GM19438 (cell line): ENCODE measurements at regions not wholly inside any gene's neighbourhood (a gene's known extent, or its start where the extent isn't known, plus 50 kb on each side); places are given as distances from the start of the nearest gene placed in this dataset.
"Not testable (repeated sequence)": the region's sequence is repeated elsewhere in the genome, so short reads cannot be mapped to it uniquely, and the experiment has no call there.

ENCODE experiments used
- ATAC-seq: cut with Tn5 transposase; IDR thresholded peaks from one replicate; pipeline ENCODE4 v1.9.1; 2021; ENCODE audit warnings: low read depth; ENCODE audit not compliant: unreplicated experiment

DNA sequence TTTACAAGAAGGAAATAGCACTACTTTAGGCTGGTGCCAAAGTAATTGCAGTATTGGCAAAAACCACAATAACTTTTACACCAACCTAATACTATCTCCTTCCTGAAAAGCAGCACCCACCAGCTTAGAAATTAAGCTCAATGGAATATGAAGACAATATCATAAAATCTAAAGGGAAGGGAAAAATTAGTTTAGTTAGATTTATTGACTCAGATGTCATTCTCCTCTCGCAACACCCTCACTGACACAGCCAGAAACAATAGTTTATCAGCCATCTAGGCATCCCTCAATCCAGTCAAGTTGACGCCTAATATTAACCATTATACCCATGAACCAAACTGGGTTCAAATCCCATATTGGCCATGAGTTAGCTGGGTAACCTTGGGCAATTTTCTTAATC, 820.4 kb upstream of the EPHA5 start:
- no peak for ATAC-seq

DNA sequence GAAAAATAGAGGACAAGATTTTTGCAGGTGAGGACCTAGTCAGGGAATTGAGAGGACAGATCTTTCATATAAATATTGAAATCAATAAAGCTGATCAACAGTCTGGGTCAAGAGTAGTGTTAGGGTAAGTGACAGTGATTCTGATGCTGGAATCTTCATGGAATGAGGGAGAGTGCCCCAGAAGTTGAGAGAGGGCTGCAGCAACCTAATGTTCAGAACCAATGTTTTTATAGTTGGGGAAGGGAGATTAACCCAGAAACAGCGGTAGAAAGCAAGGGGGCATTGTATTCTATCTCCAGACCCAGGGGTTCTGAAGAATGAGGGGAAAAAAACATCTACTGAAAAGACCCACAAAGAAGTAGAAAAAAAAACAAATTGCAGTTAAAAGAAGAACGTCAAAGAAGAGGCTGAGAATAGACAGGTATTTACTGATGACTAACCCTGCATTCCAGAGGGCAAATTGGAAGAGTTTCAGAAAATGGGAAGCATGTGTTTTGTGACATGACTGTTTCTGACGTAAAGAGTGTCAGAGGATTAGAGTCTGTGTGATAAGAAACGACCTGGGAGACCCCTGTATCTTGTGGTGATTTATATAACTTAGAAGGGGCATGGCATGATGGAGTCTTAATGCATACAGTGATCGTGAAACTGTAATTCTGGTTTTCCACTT, 819.6 kb upstream of the EPHA5 start:
- ATAC-seq = no peak

DNA sequence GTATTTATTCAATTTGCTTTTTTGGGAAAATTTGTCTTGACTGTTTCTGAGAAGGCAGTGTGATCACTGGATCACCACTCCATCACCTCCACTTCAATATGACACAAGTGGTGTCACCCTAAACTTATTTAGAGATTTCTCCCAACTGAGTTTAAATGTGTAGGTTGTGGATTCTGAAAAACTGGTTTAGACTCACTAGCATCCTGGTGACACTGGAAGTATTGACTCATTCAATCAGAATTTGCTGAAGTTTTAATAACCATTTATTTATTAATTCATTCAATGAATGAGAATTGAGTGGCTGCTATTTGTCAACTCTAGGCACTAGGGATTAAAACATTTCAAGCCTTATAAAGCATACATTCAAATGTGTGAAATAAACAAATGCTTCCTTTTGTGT, 819.1 kb upstream of the EPHA5 start:
- ATAC-seq = no peak

DNA sequence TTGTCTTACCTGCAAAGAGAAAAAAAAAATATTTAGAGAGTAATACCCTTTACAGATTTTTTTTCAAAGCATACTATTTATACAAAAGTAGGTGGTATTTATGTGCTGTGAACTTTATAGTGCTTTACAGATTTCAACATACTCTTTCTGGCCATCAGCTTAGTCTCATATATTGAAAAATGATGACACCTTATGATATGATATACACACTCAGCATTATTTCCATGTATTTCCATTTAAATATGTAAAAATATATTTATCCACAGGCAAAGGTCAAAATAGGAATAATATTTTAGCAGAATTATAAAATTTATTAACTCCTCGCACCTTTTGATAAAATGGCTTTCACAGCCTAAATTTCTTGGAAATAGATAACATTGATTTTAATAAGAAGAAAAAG, 815.8 kb upstream of the EPHA5 start:
- no peak for ATAC-seq

DNA sequence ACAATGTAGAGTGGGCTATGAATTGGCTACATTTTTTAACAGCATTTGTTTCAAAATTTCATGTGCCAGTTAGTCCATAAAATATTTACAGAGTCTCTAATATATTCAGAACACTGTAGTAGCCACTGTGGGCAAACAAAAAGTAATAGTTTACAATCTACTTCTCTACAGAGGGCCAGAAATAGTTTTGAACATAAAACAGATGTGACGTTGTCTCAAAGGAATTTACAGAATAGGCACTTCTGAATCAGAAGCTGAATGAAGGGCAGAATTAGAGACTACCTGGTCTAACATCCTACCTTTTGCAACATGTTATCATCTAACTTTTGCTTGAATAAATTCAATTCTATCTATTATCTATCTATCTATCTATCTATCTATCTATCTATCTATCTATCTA, 811.9 kb upstream of the EPHA5 start:
- no peak for ATAC-seq

DNA sequence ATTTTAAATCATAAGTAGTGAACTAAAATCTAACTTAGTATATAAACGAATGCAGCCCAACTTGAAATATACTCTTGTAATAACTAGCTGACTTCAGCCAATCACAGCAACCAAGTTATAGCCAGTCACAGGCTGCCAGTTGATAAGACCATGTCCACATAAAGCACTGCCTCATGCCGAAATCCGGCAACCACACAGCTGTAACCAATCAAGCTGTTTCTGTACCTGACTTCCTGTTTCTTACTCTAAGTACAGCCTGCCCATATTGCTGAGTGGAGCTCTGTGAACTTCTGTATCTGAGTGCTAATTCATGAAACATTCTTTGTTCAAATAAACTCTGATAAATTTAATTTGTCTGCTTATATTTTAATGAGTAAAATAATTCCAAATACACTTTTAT, 805.3 kb upstream of the EPHA5 start:
- ATAC-seq = no peak

DNA sequence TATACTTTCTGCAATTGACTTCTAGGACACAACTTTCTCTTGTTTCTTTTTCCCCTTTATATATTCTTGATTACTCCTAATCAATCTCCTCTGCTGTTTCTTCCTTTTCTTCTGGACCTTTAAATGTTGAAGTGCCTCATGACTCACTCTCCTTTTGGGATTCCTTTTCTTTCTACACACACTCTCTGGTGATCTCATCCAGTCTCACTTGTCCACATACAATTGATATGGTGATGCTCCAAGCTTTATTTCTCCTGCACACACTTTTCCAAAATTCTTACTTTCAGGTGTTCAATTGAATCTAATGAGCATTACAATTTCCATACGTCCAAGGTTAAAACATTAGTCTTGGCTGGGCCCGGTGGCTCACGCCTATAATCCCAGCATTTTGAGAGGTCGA, 794.8 kb upstream of the EPHA5 start:
- no peak for ATAC-seq

DNA sequence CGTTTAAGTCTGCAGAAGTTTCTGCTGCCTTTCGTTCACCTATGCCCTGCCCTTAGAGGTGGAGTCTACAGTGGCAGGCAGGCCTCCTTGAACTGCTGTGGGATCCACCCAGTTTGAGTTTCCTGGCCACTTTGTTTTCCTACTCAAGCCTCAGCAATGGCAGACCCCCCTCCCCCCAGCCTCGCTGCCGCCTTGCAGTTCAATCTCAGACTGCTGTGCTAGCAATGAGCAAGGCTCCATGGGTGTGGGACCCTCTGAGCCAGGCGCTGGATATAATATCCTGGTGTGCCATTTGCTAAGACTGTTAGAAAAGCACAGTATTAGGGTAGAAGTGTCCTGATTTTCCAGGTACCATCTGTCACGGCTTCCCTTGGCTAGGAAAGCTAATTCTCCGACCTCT, 792.6 kb upstream of the EPHA5 start:
- not testable (repeated sequence) for ATAC-seq

DNA sequence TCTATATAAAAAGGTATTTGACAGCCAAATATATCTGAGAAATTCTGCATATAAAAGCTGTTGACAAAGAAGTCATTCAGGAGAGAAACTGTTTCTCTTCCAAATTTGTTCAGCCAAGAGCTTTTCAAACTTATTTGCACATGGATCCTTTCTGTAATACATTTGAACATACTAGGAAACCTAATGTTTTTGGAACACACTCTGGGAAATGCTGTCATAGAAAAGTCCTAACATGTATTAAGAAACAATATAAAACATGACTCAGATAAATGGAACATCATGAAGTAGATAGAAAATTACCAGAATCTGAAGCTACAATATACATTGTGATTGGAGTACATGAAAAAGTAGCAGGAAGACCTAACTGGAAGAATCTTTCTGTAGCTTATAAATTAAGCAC, 781.5 kb upstream of the EPHA5 start:
- ATAC-seq = no peak

DNA sequence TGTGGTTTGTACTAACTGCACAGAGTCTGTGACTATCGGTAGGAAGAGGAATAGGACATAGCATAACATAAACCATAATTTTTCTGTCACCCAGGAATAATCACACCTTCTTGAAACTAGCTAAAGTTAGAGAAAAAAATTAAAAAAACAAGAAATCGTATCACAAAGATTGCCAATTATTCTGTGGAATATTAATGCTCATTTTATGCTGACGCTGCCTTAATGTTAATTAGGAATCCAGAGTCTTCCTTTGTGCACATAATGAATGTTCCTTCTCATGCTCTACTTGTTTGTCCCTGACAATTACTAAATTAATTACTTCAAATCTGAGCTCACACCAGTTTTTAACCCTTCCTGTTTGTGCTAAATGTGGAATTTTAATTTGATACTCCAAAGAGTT, 772.7 kb upstream of the EPHA5 start:
- no peak for ATAC-seq

DNA sequence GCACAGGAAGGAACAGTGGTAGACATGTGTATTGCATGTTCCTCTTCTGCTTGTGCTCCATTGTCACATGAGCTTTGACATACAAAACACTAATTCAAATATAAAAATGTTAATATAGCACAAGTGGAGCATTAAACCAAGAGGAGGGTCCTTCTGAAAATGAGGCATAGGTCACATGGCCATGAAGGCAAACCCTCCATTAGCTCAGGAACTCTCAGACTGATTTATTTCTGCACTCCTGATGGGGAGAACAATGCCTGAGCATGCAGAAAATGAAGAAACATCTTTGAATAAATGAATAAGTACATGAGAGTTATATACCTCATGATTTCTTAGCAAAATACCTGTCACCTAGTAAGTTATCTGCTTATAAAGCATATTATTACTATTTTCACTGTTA, 769.2 kb upstream of the EPHA5 start:
- ATAC-seq = no peak

DNA sequence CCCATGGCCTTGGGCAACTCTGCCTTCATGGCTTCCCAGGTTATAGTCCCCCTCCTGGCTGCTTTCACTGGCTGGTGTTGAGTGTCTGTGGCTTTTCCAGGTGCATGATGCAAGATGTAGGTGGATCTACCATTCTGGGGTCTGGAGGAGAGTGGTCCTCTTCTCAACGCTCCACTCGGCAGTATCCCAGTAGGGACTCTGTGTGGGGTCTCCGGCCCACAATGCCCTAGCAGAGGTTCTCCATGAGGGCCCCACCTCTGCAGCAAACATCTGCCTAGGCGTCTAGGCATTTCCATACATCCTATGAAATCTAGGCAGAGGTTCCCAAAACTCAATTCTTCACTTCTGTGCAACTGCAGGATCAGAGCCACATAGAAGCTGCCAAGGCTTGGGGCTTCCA, 763.4 kb upstream of the EPHA5 start:
- no peak for ATAC-seq

DNA sequence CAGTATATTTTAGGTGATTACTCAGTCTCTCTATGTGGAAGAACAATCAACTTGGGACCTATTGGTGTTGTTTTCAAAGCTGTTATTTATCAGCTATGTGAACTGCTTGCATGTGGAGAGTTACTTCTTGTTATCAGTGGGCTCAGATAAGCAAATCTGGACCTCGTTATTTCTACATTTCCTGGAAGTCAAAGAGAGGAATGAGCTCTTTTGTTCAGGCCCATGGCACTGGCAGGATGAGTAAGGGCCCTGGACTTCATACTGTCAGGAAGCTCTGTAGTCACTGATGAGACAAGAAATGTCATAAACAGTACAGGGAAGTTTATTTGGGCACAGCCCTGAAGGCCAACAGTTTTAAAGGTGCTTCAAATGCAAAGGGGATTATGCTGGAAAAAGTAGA, 760.6 kb upstream of the EPHA5 start:
- ATAC-seq = no peak

DNA sequence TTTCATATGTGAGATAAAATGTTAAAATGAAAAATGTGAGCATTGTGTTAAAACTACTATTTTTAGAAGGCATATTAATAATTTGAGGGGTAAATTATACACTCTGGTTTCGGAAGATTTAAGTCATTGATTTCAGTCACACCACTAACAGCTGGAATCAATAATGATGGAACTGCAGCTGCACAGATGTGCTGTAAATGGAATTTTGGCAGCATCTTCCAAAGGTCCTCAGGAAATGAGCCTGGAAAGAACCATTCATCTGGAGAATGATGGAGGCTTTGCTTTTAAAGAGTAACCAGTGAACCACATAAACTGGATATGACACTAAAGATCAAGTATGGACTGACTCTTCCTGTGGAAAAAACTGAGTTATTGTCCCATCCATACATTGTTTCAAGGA, 759.0 kb upstream of the EPHA5 start:
- no peak for ATAC-seq

DNA sequence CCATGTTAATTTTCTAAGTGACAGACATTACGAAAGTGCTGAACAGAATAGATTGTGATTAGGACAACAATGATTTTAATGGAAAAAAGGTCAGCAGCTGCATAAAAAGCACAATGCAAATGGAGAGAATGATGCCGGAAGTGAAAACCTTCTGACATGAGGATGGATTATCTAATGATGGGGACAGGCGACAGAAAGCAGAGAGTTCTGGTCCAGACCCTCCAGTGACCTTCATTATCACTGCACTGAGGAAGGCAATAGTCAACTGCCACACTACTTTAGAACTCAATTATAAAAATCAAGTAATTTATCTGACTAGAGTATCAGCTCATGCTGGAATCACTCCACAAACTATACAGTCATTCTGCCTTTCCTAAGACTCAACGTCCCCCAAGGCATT, 746.1 kb upstream of the EPHA5 start:
- no peak for ATAC-seq

DNA sequence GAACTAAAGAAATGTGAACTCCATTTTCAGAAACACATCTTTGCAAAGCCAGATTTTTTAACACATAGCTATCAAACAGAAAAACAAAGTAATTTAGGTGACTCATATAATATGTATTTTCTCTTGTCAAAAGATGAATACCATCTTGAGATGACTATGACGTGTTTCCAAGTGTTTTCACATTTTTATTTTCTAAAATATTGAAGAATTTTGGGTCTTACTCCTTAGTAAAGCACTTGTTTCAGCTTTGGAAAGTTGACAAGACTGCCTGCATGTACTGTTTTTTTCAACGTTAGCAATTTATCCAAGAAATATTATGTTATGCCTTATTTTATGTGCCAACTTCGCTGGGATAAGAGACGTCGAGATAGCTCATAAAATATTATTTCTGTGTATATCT, 733.9 kb upstream of the EPHA5 start:
- ATAC-seq = no peak

DNA sequence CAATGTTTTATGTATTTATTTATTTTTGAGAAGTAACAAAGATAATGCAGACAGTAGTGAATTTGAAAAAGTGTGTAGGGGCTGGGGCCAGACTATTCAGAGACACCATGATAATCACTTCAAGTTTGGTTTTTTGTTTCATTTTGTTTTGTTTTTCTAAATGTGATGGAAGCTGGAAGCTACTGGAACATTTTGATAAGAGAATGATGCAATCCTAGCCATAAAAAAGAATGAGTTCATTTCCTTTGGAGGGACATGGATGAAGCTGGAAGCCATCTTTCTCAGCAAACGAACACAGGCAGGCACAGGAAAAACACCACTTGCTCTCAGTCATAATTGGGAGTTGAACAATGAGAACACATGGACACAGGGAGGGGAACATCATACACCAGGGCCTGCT, 706.6 kb upstream of the EPHA5 start:
- no peak for ATAC-seq

DNA sequence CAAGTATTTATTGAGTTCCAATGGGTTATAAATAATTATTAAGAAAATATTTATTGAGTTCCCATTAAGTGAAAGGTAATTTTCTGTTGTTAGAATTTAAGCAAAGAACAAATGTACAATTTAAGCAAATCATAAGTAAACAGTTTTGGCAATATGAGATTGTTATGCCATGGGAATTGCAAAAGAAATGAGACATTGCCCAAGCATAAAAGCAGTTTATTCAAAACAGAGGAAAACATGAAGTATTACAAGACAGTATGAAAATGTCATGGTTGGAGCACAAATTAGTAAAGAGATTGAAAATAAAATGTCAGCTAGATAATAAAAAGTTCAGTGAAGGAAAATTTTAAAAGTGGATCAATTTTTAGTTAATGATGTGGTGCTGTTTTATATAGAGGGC, 706.1 kb upstream of the EPHA5 start:
- no peak for ATAC-seq

DNA sequence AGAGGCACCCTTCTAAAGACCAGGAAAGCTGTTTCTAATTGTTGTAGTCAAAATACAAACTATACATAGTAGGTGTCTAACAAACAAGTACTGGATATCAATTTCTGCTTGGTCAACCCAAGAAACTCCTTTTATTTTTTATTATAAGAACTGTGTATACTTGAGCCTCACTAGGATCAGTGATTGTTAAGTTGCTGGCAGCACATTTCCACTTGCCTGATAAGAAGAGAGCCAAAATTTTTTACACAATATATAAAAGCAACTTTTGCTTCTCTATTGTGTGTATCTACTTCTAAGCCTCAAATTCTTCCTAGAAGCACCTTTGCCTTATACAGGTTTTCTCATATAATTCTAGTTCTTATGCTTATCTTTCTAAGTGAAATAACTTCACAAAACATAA, 703.0 kb upstream of the EPHA5 start:
- ATAC-seq = no peak

DNA sequence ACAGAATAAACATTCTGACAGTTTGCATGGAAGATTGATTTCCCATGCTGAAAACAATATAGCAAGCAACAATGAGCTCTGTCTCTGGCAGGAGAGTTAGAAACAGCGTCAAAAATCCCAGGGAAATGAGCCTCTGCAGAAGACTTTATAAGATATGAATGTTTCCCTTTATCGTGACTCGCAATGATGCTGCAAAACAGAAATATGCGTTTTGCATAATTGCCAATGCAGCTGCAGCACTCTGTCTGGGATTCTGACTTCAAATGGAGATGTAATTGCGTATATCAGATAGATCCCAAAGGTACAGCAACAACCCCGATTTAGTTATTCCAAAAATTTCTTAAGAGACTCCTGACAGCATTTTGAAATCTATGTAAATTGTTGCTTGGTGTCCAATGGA, 702.4 kb upstream of the EPHA5 start:
- no peak for ATAC-seq

DNA sequence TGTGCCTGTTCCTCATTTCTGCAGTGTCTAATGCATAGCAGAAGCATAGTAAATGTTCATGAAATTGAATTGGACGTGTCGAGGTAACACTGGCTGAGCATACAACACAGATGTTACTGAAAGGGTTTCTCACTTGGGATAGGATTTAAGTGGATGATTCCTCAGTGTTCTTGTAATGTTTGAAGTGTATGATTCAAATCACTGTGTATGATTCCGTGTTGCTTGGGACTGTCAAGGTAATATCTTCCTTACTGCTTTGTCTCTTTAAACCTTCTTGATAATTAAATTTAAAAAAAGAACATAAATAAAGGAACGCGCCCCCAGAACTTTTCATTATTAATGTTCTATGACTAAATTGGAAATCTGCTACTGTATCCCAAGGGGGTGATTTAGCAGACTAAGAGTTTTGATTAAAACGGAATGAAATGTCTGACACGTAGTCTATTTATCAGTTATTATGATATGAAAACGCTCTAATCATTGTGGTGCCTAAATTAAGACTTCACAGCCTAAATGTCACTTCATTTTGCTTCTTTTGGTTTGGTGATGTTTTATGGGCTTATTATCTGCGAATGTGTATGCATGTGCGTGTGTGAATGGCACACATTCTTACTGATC, 696.9 kb upstream of the EPHA5 start:
- ATAC-seq = no peak

DNA sequence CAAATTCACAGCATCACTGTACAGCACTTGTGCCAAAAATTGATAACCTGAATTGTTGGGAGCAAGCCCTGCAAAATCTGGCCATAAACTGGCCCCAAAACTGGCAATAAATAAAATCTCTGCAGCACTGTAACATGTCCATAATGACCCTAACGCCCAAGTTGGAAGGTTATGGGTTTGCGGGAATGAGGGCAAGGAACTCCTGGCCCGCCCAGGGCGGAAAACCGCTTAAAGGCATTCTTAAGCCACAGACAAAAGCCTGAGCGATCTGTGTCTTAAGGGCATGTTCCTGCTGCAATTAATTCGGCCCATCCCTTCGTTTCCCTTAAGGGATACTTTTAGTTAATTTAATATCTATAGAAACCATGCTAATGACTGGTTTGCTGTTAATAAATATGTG, 690.1 kb upstream of the EPHA5 start:
- ATAC-seq = not testable (repeated sequence)

DNA sequence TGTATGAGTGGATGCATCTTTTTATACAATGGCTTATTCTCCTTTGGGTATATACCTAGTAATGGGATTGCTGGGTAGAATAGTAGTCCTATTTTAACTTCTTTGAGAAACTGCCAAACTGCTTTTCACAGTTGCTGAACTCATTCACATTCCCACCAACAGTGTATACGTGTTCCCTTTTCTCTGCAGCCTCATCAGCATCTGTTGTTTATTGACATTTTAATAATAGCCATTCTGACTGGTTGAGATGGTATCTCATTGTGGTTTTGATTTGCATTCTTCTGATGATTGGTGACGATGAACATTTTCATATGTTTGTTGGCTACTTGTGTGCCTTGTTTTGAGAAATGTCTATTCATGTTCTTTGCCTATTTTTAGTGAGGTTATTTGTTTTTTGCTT, 687.0 kb upstream of the EPHA5 start:
- no peak for ATAC-seq
